GM18502 (cell line): ENCODE measurements at regions not wholly inside any gene's neighbourhood (a gene's known extent, or its start where the extent isn't known, plus 50 kb on each side); places are given as distances from the start of the nearest gene placed in this dataset.

Source experiments
- ATAC-seq: cut with Tn5 transposase; IDR thresholded peaks from one replicate; pipeline ENCODE4 v1.9.1; 2021; ENCODE audit warnings: mild to moderate bottlenecking; ENCODE audit not compliant: unreplicated experiment, poor library complexity

DNA sequence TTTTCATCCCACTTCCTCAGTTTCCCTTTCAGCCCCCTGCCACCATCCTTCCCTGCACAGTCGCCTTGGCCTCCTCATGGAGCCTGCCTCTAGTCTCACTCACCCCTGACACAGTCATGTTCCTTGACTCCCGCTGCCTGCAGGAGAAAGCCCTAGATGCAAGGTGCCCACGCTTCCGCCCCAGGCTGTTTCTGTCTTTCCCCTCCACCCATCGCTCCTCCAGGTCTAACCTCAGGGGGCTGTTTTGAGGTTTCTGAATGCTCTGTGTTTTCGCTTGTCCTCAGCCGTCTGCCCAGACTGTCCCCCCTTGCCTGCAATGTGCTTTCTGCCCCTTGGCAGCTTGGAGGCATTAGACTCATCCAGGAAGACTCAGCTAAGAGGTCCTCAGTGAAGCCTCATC lies 89.9 kb downstream of the EMX2 start:
- ATAC-seq: no peak

DNA sequence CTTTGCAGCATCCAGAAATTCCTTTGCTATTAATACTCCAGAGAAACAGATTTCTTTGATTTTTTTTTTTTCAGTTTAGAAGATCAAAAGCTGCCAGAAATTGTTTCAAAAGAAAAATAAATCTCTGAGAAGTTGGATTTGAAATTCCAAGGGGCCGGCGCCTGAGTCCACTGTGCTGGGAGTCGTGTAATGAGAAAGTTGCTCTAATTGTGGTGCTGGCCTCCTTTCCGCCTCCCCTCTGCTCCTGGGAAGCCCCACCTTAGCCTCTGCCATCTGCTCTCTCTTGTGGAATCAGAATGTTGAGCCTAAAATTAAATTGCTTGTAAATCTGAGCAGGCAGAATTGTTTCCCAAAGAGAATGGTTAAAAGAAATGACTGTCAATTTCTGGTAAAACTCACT lies 93.3 kb downstream of the EMX2 start:
- ATAC-seq: no peak

- ATAC-seq: no peak
These were observed 95.7 kb downstream of the EMX2 start for GRCh38 chr10:117638200-117638599.

DNA sequence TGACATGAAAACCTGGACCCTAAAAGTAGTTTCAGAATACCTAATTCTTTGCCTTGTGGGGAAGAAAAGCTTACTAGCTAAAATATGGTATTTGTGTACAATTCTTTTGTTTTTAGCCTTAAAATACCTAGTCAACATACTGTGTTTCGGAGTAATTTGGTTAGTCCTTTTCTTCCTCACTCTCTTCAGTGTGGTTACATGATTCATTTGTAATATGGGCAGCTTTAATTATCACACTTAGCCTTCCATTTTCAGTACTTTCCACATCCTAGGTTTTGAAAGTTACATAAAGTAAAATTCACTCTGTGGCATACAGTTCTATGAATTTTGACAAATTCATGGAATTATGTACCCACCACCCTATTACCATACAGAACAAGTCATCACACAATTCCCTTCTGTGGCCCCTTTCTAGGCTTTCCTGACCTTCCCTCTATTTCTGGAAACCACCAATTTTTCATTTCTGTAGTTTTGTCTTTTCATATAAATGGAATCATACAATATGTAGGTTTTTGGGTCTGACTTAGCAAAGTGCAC lies 96.2 kb downstream of the EMX2 start:
- ATAC-seq: no peak

- ATAC-seq: no peak
These were observed 97.9 kb downstream of the EMX2 start for GRCh38 chr10:117640406-117640805.

- no peak for ATAC-seq
These were observed 104.2 kb downstream of the EMX2 start for GRCh38 chr10:117646718-117647117.

GRCh38 chr10:117647306-117647705 lies 104.8 kb downstream of the EMX2 start:
- ATAC-seq: no peak

GRCh38 chr10:117651121-117651520 lies 108.6 kb downstream of the EMX2 start:
- no peak for ATAC-seq

GRCh38 chr10:117652228-117653169 lies 110.0 kb downstream of the EMX2 start:
- peak; percentile 29 for ATAC-seq

GRCh38 chr10:117653170-117653515 lies 110.6 kb downstream of the EMX2 start:
- peak; percentile 88 for ATAC-seq

- no peak for ATAC-seq
These were observed 111.6 kb downstream of the EMX2 start for GRCh38 chr10:117654105-117654504.

DNA sequence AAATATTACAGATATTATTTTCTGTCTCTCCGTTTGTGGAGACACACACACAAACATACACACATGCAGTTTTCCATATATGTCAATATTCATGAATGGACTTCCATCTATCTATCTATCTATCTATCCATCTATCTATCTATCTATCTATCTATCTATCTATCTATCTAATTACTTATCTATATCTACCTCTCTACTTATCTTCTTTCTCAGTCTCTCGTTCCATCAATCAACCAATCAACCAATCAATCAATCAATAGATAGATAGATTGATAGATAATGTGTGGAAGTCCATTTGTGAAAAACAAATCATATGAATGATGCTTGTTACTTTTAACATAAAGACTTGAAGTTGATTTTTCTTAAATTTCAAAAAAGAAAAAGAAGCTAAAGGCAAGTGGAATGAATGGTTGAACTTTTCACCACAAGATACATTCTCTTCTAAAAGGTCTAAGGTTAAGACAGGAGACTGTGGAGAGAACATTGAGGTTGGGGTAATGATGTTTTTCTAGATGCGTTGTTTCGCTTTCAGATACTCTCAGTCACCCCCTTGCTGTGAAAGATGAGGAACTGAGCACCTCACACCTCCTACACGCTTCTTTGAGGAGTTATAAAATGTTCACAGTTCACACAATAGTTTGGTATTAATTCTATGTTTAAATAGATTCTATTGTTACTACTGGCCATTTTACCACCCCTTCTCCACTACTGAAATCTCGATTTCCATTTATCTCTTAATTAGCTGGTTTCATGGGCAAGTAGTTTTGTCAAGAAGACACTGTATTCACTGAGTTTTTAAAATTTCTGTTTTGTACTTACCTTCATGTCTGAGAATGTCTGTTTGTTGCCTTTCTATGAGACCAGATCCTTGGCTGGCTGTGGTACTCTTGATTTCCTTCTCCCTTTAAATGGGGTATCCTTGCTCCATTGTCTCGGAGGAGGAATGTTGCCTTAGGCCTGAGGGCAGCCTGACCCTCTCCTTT lies 114.1 kb downstream of the EMX2 start:
- ATAC-seq: peak; percentile 85

GRCh38 chr10:117661316-117661715 lies 118.8 kb downstream of the EMX2 start:
- ATAC-seq: no peak

GRCh38 chr10:117662126-117662525 lies 119.6 kb downstream of the EMX2 start:
- ATAC-seq: no peak

DNA sequence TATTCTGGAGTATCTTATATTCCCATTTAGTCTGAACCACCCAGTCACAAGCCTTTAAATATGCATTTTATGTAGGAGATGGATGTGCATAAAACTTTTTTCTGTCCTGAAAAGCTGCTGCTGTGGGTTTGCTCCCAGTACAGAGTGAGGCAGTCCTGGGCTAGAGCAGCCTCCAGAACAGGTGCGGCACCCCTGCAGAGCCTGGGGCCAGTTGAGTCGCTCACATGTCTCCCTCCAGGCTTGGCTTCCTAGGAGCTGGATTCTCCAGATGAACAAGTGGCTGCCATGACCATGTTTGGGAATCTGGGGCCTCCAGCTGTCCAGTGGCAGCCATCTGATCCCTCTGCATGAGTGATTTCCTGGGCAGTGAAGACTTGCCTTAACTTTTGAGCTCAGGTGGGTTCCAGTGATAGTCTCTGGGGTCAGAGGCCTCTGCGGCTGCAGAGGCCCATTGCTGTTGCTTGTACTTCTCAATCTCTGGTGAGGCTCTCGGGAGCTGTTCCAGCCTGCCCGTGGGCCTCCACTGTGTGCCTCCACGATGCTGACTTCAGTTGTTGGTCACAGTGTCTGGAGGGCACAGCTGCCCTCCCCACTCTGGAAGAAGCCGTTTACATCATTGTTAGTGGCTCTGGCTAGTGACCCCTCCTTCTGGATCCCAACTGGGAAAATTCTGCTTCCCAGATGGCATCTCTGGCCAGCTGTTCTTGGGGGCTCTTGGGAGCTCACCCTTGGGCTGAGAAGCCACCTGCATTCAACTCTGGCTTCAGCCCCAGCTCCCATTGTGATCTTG lies 120.4 kb downstream of the EMX2 start:
- no peak for ATAC-seq

DNA sequence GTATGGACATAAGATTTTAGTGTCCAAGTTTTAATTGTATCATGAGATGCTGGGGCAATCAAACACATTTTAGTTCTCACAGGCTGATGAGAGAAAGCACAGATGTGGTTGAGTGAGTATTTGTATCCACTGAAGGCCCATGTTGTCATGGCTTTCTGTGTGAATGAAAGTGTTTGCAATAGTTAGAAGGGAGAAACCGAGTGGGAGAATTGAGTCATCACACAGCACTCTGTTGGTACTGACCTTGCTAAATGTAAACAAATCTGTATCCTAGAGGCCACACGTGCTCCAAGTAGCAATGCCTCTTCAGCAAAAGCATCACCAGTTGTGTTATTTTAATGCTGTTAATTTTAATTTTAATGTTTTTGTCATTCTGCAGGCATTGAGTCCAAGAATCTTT lies 121.2 kb downstream of the EMX2 start:
- ATAC-seq: peak; percentile 99

DNA sequence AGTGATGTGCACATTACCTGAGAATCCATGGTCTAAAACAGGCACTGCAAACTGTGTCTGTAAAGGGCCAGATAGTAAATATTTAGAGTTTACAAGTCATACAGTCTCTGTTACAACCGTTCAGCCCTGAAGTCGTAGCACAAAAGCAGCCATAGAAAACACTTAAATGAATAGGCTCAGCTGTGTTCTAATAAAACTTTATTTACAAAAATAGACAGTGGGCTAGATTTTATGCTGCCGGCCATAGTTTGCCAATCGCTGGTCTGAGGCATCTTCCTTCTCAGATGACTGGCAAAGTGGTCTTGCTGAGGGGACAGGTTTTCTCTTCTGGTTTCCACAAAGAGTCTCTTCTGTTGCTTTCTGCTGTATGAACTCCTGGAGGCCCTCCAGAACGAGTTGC lies 121.7 kb downstream of the EMX2 start:
- ATAC-seq: no peak

DNA sequence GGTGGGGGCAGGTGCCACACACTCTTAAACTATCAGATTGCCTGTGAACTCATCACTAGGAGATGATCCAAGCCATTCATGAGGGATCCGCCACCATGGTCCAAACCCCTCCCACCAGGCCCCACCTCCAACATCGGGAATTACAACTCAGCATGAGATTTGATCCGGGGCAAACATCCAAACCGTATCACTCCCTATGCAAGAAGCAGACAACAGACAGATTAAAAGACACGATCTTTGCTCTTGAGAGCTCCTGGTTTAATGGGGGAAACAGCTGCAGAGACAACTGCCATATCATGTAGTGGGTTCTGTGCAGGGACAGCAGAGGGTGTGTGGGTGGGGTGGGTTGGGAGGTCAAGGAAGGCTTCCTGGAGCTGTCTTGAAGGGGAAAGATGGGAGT lies 123.6 kb downstream of the EMX2 start:
- no peak for ATAC-seq

- no peak for ATAC-seq
These were observed 124.4 kb downstream of the EMX2 start for GRCh38 chr10:117666965-117667364.

DNA sequence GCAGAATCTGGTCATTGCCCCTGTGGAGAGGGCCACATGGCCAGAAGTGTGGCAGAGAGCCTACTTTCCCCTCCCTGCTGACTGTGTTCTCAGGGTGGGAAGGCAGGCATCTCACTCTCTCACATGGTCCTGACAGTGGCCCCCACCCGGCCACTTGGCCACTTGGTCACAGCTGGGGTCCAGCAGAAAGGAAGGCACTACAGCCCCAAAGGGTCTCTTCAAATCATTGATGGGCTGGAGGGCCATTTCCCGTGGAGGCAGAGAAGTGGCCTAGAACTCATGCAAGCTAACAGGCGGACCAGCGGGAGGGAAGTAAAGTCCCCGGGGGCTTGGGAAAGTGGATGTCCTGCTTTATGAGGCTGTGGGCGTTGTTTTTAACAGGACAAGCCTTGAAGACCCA lies 125.3 kb downstream of the EMX2 start:
- ATAC-seq: no peak
